Activated B cell treated with CpG ODN at 0.5 μM for 24 hours (primary cell): ENCODE measurements at regions not wholly inside any gene's neighbourhood (a gene's known extent, or its start where the extent isn't known, plus 50 kb on each side); places are given as distances from the start of the nearest gene placed in this dataset.
"Not testable (repeated sequence)": the region's sequence is repeated elsewhere in the genome, so short reads cannot be mapped to it uniquely, and the experiment has no call there.

Experiments used
- ATAC-seq: fragments of 200-7000 bp; cut with Tn5 transposase; one replicate; pipeline ENCODE4 v1.10.0; 2021; ENCODE audit warnings: low read depth, mild to moderate bottlenecking, moderate library complexity
- CTCF ChIA-PET: fragments of 350-600 bp; sonication (Branson Sonifier 250); formaldehyde crosslinking; loops from one replicate; lab custom pipeline; 2021; ENCODE audit warnings: antibody characterized with exemption; lab: Charles Lee
- POLR2A ChIA-PET: fragments of 350-600 bp; sonication (Branson Sonifier 250); formaldehyde crosslinking; loops from one replicate; lab custom pipeline; 2021; ENCODE audit warnings: antibody characterized with exemption; lab: Charles Lee
- DNase-seq: peaks from one replicate; pipeline ENCODE4 v3.0.0; 2022
- H3K27ac Mint-ChIP-seq: one replicate; pipeline ENCODE4 v1.8.0; 2020; ENCODE audit warnings: mixed read lengths
- H3K27me3 Mint-ChIP-seq: one replicate; pipeline ENCODE4 v1.8.0; 2021; ENCODE audit warnings: mixed read lengths
- H3K36me3 Mint-ChIP-seq: one replicate; pipeline ENCODE4 v1.8.0; 2021; ENCODE audit warnings: low read depth, mixed read lengths
- H3K4me1 Mint-ChIP-seq: one replicate; pipeline ENCODE4 v1.8.0; 2021; ENCODE audit warnings: mixed read lengths
- H3K4me3 Mint-ChIP-seq: one replicate; pipeline ENCODE4 v1.8.0; 2020; ENCODE audit warnings: mild to moderate bottlenecking, mixed read lengths
- H3K9me3 Mint-ChIP-seq: one replicate; pipeline ENCODE4 v1.8.0; 2020; ENCODE audit warnings: mixed read lengths
- CTCF ChIP-seq: fragments of 200-600 bp; IDR thresholded peaks from one replicate; pipeline ENCODE4 v1.8.0; 2022; ENCODE audit warnings: antibody characterized with exemption, mild to moderate bottlenecking
- intact Hi-C: fragments of 100-400 bp; cut with micrococcal nuclease; formaldehyde crosslinking; loops from one replicate; pipeline ENCODE4 v1.15.1; 2024

GRCh38 chr2:160592993-160593392 is 99.4 kb upstream of the RBMS1 start:
- Mint-ChIP-seq H3K4me3 (no peak overlapping the region), H3K27ac (no peak overlapping the region), H3K36me3 (no peaks in the 10 kb centered on the region), H3K27me3 (peaks cover 13% of the 10 kb centered on the region), H3K9me3 (peaks cover 2% of the 10 kb centered on the region), H3K4me1 (no peaks in the 10 kb centered on the region)
- TF ChIP-seq CTCF = no peak
- CTCF ChIA-PET = no interaction called here
- ATAC-seq (no peak), DNase-seq (no peak)
- POLR2A ChIA-PET = no interaction called here
- intact Hi-C loops = no loop called here

GRCh38 chr2:160596441-160596840 is 102.8 kb upstream of the RBMS1 start:
- intact Hi-C loops = no loop called here
- ChIA-PET CTCF (no interaction called here), POLR2A (no interaction called here)
- no peak for ATAC-seq
- peaks cover 13% of the 10 kb centered on the region for H3K27me3 Mint-ChIP-seq
- H3K9me3 Mint-ChIP-seq = peaks cover 2% of the 10 kb centered on the region
- no peaks in the 10 kb centered on the region for H3K36me3 Mint-ChIP-seq
- DNase-seq = no peak
- H3K27ac Mint-ChIP-seq = no peak overlapping the region
- no peak overlapping the region for H3K4me3 Mint-ChIP-seq
- no peaks in the 10 kb centered on the region for H3K4me1 Mint-ChIP-seq
- no peak for TF ChIP-seq CTCF

GRCh38 chr2:160600437-160600836 is 106.8 kb upstream of the RBMS1 start:
- H3K4me1 Mint-ChIP-seq, H3K9me3 Mint-ChIP-seq, POLR2A ChIA-PET, H3K36me3 Mint-ChIP-seq, H3K4me3 Mint-ChIP-seq, DNase-seq, H3K27ac Mint-ChIP-seq, intact Hi-C loops, CTCF ChIA-PET, ATAC-seq: not testable (repeated sequence)
- H3K27me3 Mint-ChIP-seq = peaks cover 11% of the 10 kb centered on the region

- Mint-ChIP-seq H3K4me3 (no peak overlapping the region), H3K36me3 (no peaks in the 10 kb centered on the region), H3K27me3 (peaks cover 7% of the 10 kb centered on the region), H3K4me1 (no peaks in the 10 kb centered on the region), H3K27ac (no peak overlapping the region), H3K9me3 (no peaks in the 10 kb centered on the region)
- intact Hi-C loops = no loop called here
- POLR2A ChIA-PET = no interaction called here
- CTCF ChIA-PET = no interaction called here
- ATAC-seq (no peak), DNase-seq (no peak)
- no peak for TF ChIP-seq CTCF
Measured at GRCh38 chr2:160602073-160602472, 108.5 kb upstream of the RBMS1 start.

- Mint-ChIP-seq H3K27me3 (peaks cover 3% of the 10 kb centered on the region), H3K4me3 (no peak overlapping the region), H3K27ac (no peak overlapping the region), H3K9me3 (no peaks in the 10 kb centered on the region), H3K36me3 (no peaks in the 10 kb centered on the region), H3K4me1 (no peaks in the 10 kb centered on the region)
- intact Hi-C loops = no loop called here
- DNase-seq (no peak), ATAC-seq (no peak)
- POLR2A ChIA-PET = no interaction called here
- TF ChIP-seq CTCF = no peak
- CTCF ChIA-PET = no interaction called here
Measured at GRCh38 chr2:160603771-160604510, 110.3 kb upstream of the RBMS1 start.

GRCh38 chr2:160606341-160606740 is 112.7 kb upstream of the RBMS1 start:
- TF ChIP-seq CTCF = no peak
- ChIA-PET POLR2A (no interaction called here), CTCF (no interaction called here)
- intact Hi-C loops = no loop called here
- H3K9me3 Mint-ChIP-seq = no peaks in the 10 kb centered on the region
- peaks cover 6% of the 10 kb centered on the region for H3K27me3 Mint-ChIP-seq
- no peaks in the 10 kb centered on the region for H3K36me3 Mint-ChIP-seq
- no peak for DNase-seq
- no peak overlapping the region for H3K27ac Mint-ChIP-seq
- no peak for ATAC-seq
- H3K4me3 Mint-ChIP-seq = no peak overlapping the region
- no peaks in the 10 kb centered on the region for H3K4me1 Mint-ChIP-seq
